Lower leg skin (tissue), 4 donors: ENCODE measurements at regions not wholly inside any gene's neighbourhood (a gene's known extent, or its start where the extent isn't known, plus 50 kb on each side); places are given as distances from the start of the nearest gene placed in this dataset.

Experiments used
- DNase-seq, 2 donors: peaks; one replicate each; pipeline ENCODE4 v3.0.0-alpha.2; 2019; ENCODE audit warnings: low spot score in 2 of 2
- H3K4me3 ChIP-seq: fragments of 200-600 bp; sonication (generic); 2 replicates; pipeline ENCODE4 v1.5.1; 2017; ENCODE audit warnings: mild to moderate bottlenecking, low read depth; ENCODE audit not compliant: poor library complexity, severe bottlenecking
- POLR2A ChIP-seq, 2 donors: fragments of 450-650 bp; IDR thresholded peaks; one replicate each; pipeline ENCODE4 v1.6.1; 2016 to 2017; ENCODE audit warnings: antibody characterized with exemption in 2 of 2, mild to moderate bottlenecking in 1 of 2, moderate library complexity in 1 of 2
- WGBS, 2 donors: methylation state at CpG; one replicate each; pipeline ENCODE4 v1.1.5; 2018; 5-methylcytosine and 5-hydroxymethylcytosine counted together
- intact Hi-C: fragments of 100-400 bp; cut with DNase I; formaldehyde crosslinking; loops from one replicate; pipeline ENCODE4 v1.15.0; 2023; ENCODE audit warnings: low total_unique reads
- TF ChIP-seq, protein P1 (sequence below), 3 donors: fragments of 450-650 bp; IDR thresholded peaks; one replicate each; pipeline ENCODE4 v1.5.1; 2016; ENCODE audit warnings: antibody characterized with exemption in 3 of 3, mild to moderate bottlenecking in 3 of 3, moderate library complexity in 2 of 3

DNA sequence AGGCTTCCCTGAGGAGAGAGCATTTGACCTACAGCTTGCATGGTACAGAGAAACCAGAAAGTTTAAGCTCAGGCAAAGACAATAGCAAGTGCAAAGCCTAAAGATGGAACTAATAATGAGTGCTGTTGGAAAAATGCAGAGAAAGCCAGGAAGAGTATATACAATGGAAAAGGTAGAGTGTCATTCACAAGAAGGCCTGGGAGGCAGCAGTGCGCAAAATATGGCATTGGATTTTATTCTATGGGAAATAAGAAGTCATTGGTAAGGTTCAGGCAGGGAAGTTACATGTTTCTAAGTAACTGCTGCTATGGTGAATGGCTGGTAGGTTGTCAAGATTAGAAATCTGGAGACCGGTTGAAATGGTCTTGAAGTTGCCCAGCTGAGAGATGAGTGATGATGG, 2167.3 kb upstream of the CELF4 start:
- 94 to 99% methylated on average over 2 of the region's 2 CpGs for WGBS, 2 donors
- TF ChIP-seq, protein P1, sequence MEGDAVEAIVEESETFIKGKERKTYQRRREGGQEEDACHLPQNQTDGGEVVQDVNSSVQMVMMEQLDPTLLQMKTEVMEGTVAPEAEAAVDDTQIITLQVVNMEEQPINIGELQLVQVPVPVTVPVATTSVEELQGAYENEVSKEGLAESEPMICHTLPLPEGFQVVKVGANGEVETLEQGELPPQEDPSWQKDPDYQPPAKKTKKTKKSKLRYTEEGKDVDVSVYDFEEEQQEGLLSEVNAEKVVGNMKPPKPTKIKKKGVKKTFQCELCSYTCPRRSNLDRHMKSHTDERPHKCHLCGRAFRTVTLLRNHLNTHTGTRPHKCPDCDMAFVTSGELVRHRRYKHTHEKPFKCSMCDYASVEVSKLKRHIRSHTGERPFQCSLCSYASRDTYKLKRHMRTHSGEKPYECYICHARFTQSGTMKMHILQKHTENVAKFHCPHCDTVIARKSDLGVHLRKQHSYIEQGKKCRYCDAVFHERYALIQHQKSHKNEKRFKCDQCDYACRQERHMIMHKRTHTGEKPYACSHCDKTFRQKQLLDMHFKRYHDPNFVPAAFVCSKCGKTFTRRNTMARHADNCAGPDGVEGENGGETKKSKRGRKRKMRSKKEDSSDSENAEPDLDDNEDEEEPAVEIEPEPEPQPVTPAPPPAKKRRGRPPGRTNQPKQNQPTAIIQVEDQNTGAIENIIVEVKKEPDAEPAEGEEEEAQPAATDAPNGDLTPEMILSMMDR (IDR thresholded peaks at IDR 0.05): no peak
- TF ChIP-seq POLR2A (IDR thresholded peaks at IDR 0.05): no peak
- intact Hi-C loops: no loop called here
- H3K4me3 ChIP-seq: no peak overlapping the region
- no peak for DNase-seq

DNA sequence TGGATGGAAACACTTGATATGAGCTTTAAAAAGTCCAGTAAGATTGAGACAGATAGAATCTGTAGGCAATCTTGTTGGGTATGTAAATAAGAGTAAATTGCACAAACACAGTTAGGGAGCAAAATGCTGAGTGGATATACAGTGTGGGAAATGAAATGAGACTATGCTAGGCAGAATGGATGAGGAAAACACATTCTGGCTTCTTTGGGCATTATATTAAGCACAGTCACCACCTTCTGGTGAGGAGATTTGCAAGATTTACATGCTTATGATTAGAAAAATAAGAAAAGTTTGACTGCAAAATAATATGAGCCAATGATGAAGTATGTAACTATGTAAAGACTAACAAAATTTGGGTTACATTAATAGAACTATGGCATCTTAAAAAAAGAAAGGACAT, 2165.0 kb upstream of the CELF4 start:
- no peak for DNase-seq
- H3K4me3 ChIP-seq: no peak overlapping the region
- TF ChIP-seq, protein P1 (IDR thresholded peaks at IDR 0.05): no peak
- no peak for TF ChIP-seq POLR2A (IDR thresholded peaks at IDR 0.05)
- intact Hi-C loops: no loop called here

DNA sequence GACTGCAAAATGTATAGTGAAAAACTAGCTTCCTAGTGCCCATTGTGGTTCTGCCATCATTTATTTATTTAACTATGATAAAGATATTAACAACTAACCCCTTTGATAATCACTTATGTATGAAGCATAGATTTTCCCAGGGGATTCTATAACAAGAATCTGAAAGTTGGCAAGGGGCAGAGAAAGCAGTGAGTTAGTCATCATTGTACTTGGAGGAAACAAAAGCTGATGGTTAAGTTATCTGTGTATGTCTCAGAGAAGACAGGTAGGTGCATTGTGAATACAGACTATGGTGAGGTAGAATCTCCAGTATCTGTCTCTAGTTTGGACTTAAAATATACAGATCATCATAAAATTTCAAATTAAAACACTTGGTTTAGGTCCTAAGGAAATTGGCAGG, 2159.1 kb upstream of the CELF4 start:
- TF ChIP-seq, protein P1 (IDR thresholded peaks at IDR 0.05): no peak
- no peak for TF ChIP-seq POLR2A (IDR thresholded peaks at IDR 0.05)
- intact Hi-C loops: no loop called here
- no peak for DNase-seq
- no peak overlapping the region for H3K4me3 ChIP-seq

DNA sequence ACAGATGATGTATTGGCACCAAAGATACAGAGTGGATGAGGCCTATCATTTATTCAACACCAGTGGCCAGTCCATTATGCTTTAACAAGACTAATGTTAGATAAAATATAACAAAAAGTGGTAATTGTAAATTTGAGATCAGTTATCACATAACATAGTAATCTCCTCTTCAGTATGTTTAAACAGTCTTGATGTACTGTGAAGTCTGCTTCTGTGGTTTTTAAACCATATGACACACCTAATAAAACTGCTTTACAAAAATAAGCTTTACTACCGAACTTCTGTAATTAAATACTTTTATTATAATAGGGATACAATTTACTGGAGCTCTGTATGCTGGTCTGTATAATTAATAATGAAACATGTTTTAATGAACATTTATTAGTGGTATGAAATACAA, 2156.1 kb upstream of the CELF4 start:
- H3K4me3 ChIP-seq: no peak overlapping the region
- WGBS, 2 donors: 78 to 80% methylated on average over 1 of the region's 1 CpG
- intact Hi-C loops: no loop called here
- TF ChIP-seq, protein P1 (IDR thresholded peaks at IDR 0.05): no peak
- no peak for DNase-seq

DNA sequence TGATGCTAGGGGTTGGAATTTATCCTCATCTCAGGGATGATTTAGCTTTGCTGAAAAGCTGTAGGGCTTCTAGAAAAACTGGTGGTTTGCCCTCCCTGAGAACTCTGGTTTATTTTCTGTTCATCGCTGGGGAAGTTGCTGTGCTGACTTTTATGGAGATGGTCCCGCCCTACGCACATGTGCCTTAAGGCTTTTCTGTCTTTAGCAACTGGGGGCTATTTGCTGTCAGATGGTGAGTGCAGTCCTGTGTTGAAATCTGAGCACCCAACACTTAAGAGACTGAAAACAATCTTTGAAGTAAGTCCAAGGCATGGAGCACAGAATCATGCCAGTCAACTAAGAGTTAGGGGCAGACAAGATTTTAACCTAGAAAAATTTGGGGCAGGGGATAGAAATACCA, 2148.4 kb upstream of the CELF4 start:
- H3K4me3 ChIP-seq: no peak overlapping the region
- no peak for DNase-seq
- WGBS, 2 donors: 75 to 79% methylated on average over 3 of the region's 3 CpGs
- intact Hi-C loops: no loop called here
- TF ChIP-seq POLR2A (IDR thresholded peaks at IDR 0.05): no peak
- TF ChIP-seq, protein P1 (IDR thresholded peaks at IDR 0.05): no peak

DNA sequence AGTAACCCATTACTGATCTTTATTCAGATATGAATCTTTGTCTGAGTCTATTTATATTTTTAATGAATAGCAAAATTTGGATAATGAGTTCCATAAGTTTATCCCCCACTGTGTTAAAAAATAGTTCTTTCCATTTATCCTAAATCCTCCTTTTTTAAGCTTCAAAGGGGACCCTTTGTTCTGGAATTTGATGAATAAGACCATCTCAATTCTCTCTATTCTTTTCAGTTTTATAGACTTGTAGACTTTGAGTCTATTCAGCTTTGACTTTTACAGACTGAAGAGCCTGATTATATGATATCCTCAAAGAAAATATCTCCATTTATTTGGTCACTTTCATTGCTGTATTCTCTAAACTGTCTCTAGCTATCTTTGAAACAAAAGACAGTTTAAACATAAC, 2146.1 kb upstream of the CELF4 start:
- no peak overlapping the region for H3K4me3 ChIP-seq
- intact Hi-C loops: no loop called here
- no peak for DNase-seq
- TF ChIP-seq, protein P1 (IDR thresholded peaks at IDR 0.05): no peak
- no peak for TF ChIP-seq POLR2A (IDR thresholded peaks at IDR 0.05)
